HG02938 (cell line): ENCODE measurements at regions not wholly inside any gene's neighbourhood (a gene's known extent, or its start where the extent isn't known, plus 50 kb on each side); places are given as distances from the start of the nearest gene placed in this dataset.
"Not testable (repeated sequence)": the region's sequence is repeated elsewhere in the genome, so short reads cannot be mapped to it uniquely, and the experiment has no call there.

Source experiments
- ATAC-seq: cut with Tn5 transposase; IDR thresholded peaks from one replicate; pipeline ENCODE4 v1.9.1; 2021; ENCODE audit warnings: mild to moderate bottlenecking, moderate library complexity; ENCODE audit not compliant: unreplicated experiment

DNA sequence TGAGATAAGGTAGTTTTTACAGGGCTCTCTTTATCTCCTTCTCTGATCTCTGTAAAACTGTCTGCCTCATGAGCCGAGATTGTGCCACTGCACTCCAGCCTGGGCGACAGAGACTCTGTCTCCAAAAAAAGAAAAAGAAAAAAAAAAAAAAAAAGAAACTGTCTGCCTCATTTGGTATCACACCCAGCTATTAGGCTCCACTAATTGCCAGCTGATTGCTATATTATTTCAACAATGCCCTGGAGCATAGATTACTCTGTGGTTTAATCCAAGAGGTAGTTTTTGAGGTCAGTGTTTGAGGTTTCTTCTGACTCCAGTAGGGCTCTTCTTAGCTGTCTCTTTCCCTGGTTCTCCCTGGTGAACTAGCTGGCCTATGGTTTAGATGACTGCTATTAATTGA, 268.1 kb upstream of the PLPP4 start:
- no peak for ATAC-seq

DNA sequence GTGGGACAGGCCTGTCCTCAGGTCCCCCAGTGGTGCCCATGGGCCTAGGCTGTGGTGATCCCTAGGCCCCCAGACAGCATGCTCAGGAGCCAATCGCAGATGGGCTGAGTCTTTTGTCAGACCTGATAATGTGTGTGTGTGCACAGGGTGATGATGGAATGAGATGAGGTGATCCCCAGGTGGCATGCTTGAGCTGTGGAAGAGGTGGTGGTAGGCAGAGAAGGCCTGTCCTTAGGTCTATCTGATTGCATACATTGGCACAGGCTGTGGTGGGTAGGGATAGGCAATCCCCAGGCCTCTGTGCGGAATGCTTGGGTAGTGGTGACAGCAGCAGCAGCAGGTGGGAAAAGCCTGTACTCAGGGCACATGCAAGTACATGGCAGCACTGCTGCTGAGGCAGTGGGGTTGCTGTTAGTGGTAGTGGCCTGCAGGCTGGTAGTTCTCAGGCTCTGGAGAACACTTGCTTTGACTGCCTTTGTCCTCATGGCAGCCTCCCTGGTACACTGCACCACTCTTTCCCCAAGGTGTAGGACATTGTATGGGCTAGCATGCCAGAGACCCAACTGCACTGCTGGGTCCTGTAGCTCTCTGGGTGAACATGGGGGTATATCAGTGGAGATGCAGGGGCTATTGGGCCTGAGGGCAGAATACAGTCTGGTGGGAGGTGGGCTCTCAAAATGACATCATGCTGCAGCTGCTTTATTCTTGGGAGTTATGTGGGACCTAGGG, 260.9 kb upstream of the PLPP4 start:
- ATAC-seq: no peak

DNA sequence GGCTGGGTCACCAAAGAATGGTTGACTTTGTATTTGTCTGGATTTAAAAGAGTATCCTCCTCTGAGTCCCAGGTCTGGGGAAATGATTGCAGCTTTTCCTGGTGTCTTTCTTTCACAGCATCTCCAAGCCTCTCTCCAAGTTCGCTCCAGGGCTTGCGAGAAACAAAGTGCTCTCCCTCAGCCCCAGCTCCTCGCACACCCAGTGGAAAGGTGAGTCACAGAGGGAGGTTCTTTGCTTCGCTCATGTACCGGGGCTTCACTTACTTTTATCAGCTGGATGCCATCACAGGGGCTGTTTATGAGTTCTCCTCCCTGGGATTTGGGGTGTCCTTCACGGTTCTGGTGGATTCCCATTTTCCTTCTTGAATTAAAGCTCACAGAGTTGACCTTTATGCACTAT, 252.2 kb upstream of the PLPP4 start:
- no peak for ATAC-seq

DNA sequence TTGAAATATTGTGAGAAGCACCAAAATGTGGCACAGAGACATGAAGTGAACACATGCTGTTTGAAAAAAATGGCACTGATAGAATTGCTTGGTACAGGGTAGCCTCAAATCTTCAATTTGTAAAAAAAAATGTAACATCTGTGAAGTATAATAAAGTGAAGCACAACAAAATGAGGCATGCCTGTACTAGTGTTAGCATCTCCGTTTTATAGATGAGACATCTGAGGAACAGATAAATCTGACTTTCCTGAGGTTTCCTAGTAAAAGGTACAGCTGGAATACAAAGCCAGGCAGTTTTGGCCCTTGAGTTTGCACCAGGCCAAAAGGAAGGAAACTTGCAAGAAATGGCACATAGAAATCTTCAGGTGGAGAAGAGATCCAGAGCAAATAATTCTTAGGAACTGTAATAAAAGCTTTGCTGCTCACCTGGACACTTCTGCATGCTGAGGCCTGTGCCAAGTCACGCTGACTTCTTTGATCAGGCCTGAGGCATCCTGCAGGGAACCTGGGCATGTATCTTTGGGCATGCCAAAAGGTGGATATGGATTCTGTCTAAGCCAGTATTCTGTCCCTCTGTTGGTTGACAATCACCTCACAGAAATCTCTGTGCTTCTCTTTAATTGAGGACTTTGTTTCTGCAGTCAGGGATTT, 251.5 kb upstream of the PLPP4 start:
- ATAC-seq: no peak

DNA sequence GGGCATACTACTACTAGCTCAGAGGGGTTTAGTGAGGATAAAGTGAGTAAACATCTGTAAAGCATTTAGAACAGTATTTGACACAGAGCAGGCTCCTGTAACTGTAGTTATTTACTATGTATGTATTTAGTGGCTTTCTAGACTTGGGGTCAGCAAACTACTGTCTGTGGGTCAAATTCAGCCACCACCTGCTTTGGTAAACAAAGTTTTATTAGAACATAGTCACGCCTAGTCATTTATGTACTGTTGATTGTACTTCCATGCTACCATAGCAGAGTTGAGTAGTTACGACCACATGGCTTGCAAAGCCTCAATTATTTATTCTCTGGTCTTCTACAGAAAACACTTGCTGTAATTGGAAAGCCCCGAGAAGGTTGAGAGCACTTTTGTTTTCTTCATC, 248.5 kb upstream of the PLPP4 start:
- ATAC-seq: no peak

DNA sequence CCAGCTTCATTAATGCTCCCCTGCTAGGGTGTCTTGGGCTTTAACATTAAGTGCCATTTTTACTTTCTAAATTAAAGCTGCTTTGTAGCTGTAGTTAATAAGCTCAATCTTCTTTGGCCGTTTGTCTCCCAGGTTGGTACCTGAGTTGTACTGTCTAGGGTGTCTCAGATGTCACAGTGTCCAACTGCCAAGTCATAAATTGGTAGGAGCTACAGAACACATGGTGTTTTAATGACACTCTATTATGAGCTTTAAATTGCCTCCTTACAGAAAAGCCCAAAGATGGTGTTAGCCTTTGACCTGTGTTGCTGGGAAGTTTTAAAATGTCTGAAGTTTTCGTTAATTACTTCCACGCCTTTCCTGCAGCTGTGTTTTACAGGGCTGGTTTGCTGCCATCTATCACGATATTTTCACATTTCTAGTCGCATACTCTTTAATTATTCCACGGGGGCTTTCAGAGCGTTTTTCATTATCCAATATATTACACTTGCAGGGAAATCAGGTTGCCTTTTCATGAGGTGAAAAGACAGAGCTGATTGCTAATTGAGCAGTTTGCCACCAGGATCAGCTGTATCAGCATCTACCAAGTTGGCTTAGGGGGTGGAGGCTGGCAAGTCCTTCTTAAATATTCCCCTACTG, 247.8 kb upstream of the PLPP4 start:
- ATAC-seq: no peak

DNA sequence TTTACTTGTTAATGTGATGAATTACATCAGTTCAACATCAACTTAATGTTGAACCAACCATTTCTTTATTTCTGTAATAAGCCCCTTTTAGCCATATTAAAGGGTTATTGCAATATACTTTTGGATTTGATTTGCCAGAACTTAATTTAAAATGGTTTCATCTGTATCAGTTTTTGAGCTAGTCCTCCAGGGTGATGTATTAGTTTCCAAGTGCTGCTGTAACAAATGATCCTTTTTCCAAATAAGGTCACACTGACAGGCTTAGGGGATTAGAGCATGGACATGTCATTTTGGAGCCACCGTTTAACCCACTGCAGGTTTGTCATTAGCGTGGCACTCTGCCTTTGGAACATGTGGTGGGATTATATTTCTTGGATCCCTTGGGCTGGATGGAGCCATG, 244.8 kb upstream of the PLPP4 start:
- no peak for ATAC-seq

DNA sequence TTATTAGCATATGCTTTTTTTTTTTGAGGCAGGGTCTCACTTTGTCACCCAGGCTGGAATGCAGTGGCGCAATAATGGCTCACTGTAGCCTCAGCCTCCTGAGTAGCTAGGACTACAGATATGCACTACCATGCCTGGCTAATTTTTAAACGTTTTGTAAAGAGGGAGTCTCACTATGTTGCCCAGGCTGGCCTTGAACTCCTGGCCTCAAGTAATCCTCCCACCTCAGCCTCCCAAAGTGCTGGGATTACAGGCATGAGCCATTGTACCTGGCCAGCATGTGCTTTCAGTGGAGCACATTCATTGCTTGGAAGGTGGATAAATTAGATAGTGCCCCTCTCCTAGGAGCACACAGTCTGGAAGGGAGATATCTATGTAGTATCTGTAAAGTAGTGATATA, 243.7 kb upstream of the PLPP4 start:
- not testable (repeated sequence) for ATAC-seq

DNA sequence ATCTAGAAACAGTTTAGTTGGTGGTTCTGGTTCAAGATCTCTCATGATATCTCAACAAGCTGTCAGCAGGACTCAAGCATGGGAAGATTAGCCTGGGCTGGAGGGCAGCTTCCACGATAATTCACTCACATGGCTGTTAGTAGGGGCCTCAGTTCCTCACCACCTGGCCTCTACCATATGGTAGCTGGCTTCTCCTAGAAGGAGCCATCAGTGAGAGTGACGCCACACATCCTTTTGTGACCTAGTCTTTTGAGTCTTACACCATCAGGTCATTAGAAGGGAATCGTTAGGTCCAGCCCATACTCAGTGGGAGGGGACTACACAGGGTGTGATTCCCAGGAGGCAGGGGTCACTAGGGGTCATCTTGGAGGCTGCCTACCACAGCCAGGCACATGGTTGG, 239.3 kb upstream of the PLPP4 start:
- no peak for ATAC-seq

DNA sequence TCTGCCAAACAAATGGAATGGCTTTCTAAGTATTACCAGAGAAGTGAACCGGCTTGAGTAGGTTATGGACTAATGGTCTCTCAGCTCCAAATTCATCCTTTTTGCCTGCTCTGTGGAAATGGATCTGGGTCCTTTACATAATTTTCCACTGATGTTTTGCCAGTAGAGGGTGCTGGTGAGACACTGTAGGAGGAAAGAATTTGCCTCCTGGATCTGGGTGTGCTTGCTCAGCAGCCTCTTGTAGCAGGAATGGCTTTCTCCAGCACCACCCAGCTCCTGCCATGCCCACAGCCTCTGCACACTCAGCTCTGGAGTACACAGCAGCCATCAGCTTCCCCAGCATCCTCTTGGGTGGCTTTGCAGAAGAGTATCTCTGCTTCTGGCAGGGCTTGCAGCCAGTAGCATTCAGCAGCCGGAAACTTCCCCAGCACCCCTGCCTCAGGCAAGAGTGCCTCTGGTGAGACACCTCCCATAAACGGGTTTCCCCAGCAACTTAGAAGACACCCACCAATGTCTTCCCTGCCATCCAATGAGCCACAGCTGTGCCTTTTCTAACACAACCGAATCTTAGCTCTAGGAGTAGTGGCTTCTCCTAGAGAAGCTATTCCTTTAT, 235.0 kb upstream of the PLPP4 start:
- ATAC-seq: no peak

DNA sequence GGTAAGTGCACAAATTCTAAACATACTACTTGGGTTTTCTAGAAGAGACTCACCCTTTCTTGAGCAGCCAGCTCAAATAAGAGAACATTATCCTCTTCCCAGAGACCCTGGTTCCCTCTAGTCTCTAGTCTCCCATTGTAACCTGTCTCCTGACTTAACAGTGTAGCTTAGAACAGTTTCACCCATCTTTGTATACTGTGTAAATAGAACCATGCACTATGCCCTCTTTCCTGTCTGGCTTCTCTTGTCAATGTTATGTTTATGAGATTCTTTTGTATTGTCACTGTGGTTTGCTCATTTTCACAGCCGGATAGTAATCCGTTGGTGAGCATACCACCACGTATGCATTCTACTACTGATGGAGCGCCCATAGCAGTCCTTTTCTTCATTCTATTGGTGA, 227.4 kb upstream of the PLPP4 start:
- ATAC-seq: no peak

DNA sequence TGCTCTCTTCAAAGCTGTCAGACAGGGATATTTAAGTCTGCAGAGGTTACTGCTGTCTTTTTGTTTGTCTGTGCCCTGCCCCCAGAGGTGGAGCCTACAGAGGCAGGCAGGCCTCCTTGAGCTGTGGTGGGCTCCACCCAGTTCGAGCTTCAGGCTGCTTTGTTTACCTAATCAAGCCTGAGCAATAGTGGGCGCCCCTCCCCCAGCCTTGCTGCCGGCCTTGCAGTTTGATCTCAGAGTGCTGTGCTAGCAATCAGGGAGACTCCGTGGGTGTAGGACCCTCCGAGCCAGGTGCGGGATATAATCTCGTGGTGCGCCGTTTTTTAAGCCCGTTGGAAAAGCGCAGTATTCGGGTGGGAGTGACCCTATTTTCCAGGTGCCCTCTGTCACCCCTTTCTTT, 217.3 kb upstream of the PLPP4 start:
- ATAC-seq: not testable (repeated sequence)

DNA sequence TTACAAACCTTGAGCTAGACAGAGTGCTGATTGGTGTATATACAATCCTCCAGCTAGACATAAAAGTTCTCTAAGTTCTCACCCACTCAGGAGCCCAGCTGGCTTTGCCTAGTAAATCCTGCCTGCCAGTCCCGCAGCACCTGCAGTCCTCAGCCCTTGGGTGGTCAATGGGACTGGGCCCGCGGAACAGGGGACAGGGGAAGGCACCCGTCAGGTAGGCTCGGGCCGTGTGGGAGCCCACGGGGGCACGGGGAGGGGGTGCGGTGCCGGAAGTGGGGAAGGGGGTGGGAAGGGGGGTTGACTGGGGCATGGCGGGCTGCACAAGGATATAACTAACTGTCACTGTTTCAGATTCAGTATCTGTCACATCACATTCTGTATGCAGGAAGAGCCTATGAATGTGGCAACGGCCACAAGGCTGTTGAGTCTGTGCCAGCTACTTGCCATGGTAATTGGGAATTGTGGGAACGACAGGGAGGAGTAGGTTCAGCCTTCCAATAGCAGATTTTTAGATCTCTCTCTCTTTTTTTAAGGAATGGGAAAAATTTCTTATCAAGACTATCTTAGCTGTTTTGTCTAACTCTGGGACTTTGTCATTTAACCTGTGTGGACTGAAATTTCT, 205.1 kb upstream of the PLPP4 start:
- no peak for ATAC-seq

DNA sequence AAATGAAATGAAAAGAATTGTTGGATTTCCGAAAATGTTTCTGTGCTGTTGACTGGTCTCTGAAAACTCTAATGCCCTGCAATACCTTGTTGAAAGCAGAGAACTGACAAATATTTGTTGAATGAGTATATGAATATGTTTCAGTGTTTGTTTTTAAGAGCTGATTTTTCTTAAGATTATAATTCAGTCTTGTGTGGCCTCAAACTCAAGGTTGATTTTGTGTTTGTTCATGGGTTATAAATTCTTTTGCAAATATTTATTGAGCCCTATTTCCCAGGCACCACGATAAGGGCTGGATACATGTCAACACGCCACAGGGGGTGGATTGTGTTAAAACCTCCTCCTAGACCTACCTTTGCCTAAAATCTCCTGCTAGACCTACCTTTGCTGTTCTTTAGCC, 203.9 kb upstream of the PLPP4 start:
- no peak for ATAC-seq

DNA sequence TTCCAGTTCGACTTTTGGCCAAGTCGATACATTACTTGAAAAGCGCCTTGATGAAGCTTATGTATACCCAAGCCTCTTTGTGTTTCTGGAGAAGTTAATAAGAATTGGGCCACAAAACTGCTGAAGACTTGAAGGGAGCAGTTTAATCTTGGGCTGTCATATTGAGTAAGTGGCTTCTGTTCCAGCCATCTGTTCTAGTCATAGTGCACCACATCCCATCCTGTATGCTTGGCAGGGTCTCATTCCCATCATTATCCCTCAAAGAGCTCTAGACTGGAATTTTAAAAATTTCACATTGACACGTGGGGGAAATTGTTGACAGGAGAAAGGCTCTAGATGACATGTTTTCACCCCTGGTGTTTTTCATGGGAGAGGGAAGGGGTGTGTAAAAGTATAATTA, 196.6 kb upstream of the PLPP4 start:
- no peak for ATAC-seq

DNA sequence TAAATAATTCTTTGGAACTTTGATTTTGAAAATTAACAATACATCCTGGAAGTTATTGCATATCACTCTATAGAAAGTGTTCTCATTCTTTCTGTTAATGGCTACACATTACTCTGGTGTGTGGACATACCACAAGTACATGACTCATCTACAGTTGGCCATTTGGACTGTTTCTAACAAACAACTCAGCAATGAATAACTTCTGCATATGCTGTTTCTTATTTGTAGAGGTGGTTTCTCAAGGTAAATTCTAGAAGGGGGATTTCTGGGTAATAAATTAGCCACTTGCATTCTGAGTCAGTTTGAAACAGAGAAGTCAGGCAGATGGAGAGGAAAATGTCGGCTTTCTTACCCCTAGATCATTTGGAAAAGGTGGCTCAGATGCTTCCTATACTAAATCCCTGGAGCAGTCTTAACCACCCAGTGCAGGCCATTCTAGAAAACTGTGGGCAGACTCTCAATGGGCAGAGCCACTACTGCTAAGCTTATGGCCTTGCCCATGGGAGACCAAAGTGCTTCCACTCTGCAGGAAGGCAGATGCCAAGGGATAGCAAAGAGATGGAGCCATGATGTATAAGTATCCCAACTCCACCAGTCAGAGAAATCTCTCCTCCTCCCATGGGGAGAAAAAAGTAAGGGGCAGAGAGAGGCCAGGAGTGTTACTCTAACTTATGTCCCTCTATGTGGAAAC, 194.0 kb upstream of the PLPP4 start:
- ATAC-seq: peak; percentile 93

DNA sequence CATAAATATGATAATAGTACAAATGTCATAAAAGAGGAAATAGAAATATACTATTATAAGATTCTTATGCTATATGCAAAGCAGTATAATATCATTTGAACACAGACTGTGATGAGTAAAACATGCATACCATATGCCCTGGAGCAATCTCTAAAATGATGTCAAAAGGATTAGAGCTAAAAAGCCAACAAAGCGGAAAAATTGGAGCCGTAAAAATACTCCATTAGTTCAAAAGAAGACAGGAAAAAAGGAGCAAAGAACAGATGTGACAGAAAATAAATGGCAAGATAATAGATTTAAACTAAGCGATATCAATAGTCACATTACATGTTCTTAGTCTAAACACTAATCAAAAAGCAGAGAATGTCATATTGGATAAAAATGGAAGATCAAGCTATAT, 191.0 kb upstream of the PLPP4 start:
- ATAC-seq: no peak

DNA sequence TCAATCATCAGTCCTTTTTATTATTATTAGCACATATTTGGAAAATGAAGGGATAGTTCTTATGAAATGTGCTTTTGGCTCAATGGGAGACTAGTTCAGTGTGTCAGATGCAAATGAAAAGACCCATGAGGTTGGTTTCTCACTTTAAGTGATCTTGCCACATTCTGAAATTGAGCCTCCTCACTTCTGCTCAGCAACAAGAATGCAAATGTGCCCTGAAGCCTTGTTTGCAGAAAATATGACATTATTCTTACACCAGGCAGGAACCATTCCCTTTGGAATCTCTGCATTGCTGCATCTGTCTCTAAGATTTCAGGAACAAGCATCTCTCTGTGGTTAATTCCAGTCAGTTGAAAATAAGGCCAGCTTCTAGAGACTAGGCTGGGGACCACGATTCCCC, 186.1 kb upstream of the PLPP4 start:
- no peak for ATAC-seq

DNA sequence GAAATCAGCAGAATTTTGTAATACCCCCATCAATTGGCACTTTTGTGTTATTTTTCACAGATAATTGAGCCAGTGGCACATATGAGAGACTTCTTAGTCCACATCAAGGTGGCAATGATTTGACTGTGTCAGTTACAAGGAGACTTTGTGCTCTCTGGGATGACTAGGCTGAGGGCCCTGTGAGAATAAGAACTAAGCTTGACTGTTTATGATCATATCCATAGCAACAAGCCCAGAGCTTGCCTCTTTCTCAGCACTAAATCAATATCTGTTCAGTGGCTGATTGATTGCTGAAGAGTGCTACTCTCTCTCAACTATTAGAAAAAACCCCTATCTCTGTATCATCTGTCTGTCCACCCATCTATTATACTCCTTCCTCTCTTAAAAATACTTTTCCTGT, 185.3 kb upstream of the PLPP4 start:
- ATAC-seq: no peak

DNA sequence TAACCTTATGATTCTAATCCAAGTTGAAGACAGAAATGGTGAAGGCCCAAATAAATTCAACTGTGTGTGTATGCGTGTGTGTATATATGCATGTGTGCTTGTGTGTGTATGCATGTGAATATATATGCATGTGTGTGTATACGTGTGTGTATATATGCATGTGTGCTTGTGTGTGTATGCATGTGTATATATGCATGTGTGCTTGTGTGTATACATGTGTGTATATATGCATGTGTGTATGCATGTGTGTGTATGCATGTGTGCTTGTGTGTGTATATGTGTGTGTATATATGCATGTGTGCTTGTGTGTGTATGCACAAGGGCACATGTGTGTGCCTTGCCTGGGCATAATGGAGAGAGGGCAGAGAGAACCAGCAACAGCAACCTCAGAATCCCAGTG, 184.7 kb upstream of the PLPP4 start:
- no peak for ATAC-seq

DNA sequence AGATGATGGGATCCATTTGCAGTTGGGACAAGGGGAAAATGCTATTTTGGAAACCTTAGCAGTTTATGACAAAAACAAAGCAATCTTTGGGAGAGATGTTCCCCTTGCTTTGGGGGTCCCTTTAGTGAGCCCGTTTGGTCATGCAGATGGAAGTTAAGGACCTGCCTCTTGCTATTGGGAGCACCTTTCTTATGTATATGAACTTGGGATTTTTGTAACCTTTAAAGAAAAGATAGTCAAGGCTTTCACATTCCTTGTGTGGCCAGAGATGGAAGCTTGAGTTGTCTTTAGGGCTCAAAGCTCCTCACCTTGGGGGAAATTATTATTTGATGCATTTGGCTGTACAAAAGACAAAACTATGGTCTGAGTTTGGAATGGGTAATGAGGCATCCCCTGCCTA, 179.0 kb upstream of the PLPP4 start:
- ATAC-seq: no peak
